Right renal pelvis (tissue), 4 donors: ENCODE measurements at regions not wholly inside any gene's neighbourhood (a gene's known extent, or its start where the extent isn't known, plus 50 kb on each side); places are given as distances from the start of the nearest gene placed in this dataset.
"Not testable (repeated sequence)": the region's sequence is repeated elsewhere in the genome, so short reads cannot be mapped to it uniquely, and the experiment has no call there.

Source experiments
- DNase-seq, 4 donors: peaks; one replicate each; pipeline ENCODE4 v3.0.0-alpha.2; 2013; ENCODE audit warnings: low read depth in 4 of 4, low spot score in 3 of 4, missing footprints in 1 of 4

- DNase-seq = no peak
These were observed 147.1 kb upstream of the RPL34 start for GRCh38 chr4:108473163-108473720.

GRCh38 chr4:108466936-108467902 lies 153.2 kb upstream of the RPL34 start:
- no peak for DNase-seq

GRCh38 chr4:108465886-108466500 lies 154.4 kb upstream of the RPL34 start:
- no peak for DNase-seq

GRCh38 chr4:108458681-108459080 lies 161.7 kb upstream of the RPL34 start:
- DNase-seq = no peak

GRCh38 chr4:108454227-108454626 lies 166.1 kb upstream of the RPL34 start:
- peak in 2 of 4 donors; percentile 27 to 31 for DNase-seq

- DNase-seq = no peak
These were observed 167.0 kb upstream of the RPL34 start for GRCh38 chr4:108453366-108453765.

- DNase-seq = no peak
These were observed 170.0 kb upstream of the RPL34 start for GRCh38 chr4:108450236-108450898.

GRCh38 chr4:108449129-108449528 lies 171.2 kb upstream of the RPL34 start:
- DNase-seq = no peak

- DNase-seq = no peak
These were observed 173.8 kb upstream of the RPL34 start for GRCh38 chr4:108446556-108446955.

- no peak for DNase-seq
These were observed 174.7 kb upstream of the RPL34 start for GRCh38 chr4:108445716-108446115.

GRCh38 chr4:108443585-108443984 lies 176.8 kb upstream of the RPL34 start:
- DNase-seq = no peak

GRCh38 chr4:108433832-108434231 lies 186.5 kb upstream of the RPL34 start:
- no peak for DNase-seq

- not testable (repeated sequence) for DNase-seq
These were observed 187.0 kb upstream of the RPL34 start for GRCh38 chr4:108433394-108433793.

- no peak for DNase-seq
These were observed 188.0 kb upstream of the RPL34 start for GRCh38 chr4:108432418-108432817.

- no peak for DNase-seq
These were observed 188.4 kb upstream of the RPL34 start for GRCh38 chr4:108431986-108432385.

- no peak for DNase-seq
These were observed 189.5 kb upstream of the RPL34 start for GRCh38 chr4:108430921-108431320.

GRCh38 chr4:108429662-108430061 lies 190.7 kb upstream of the RPL34 start:
- DNase-seq = no peak

GRCh38 chr4:108428923-108429322 lies 191.5 kb upstream of the RPL34 start:
- DNase-seq = no peak

GRCh38 chr4:108427946-108428485 lies 192.4 kb upstream of the RPL34 start:
- no peak for DNase-seq

- DNase-seq = no peak
These were observed 193.9 kb upstream of the RPL34 start for GRCh38 chr4:108426493-108426892.

GRCh38 chr4:108425988-108426387 lies 194.4 kb upstream of the RPL34 start:
- no peak for DNase-seq
